Keratinocyte (primary cell): ENCODE measurements at regions not wholly inside any gene's neighbourhood (a gene's known extent, or its start where the extent isn't known, plus 50 kb on each side); places are given as distances from the start of the nearest gene placed in this dataset.

ENCODE experiments used
- DNase-seq: peaks from one replicate; pipeline ENCODE4 v3.0.0-alpha.2; 2011; ENCODE audit warnings: low read depth, missing footprints, low spot score
- FAIRE-seq: peaks from 2 replicates; lab custom pipeline; 2011; peaks lifted over from hg19 to GRCh38; lab: Jason Lieb, UNC
- H2AFZ ChIP-seq: 2 replicates; pipeline ENCODE4 v1.6.0; 2012; ENCODE audit warnings: low read length, control low read depth, inconsistent platforms; ENCODE audit not compliant: control insufficient read depth
- H3K27ac ChIP-seq: 2 replicates; pipeline ENCODE4 v1.5.1; 2011; ENCODE audit warnings: low read length; ENCODE audit not compliant: control insufficient read depth, insufficient read depth
- H3K27me3 ChIP-seq: 3 replicates; pipeline ENCODE4 v1.6.0; 2011; ENCODE audit warnings: low read length; ENCODE audit not compliant: control insufficient read depth, insufficient read depth; ENCODE audit errors: extremely low read depth
- H3K36me3 ChIP-seq, 2 experiments: 2 replicates in 1 of 2; 3 replicates in 1 of 2; pipeline ENCODE4 v1.5.1; 2011; ENCODE audit warnings: low read length in 2 of 2, mild to moderate bottlenecking in 1 of 2; ENCODE audit not compliant: control insufficient read depth in 2 of 2, insufficient read depth in 2 of 2; ENCODE audit errors: extremely low read depth in 1 of 2
- H3K4me1 ChIP-seq: 3 replicates; pipeline ENCODE4 v1.5.1; 2011; ENCODE audit warnings: low read length; ENCODE audit not compliant: control insufficient read depth, insufficient read depth; ENCODE audit errors: extremely low read depth
- H3K4me2 ChIP-seq: 3 replicates; pipeline ENCODE4 v1.6.0; 2011; ENCODE audit warnings: low read depth, low read length; ENCODE audit not compliant: control insufficient read depth, insufficient read depth; ENCODE audit errors: extremely low read depth
- H3K4me3 ChIP-seq, 3 experiments: fragments of 200-600 bp in 1 of 3; sonication (generic) in 1 of 3; 2 replicates in 2 of 3; 3 replicates in 1 of 3; pipeline ENCODE4 v1.5.1; 2011 to 2016; ENCODE audit warnings: low read length in 3 of 3, mild to moderate bottlenecking in 3 of 3, control low read depth in 2 of 3, inconsistent platforms in 1 of 3, low read depth in 1 of 3, mixed read lengths in 1 of 3, mixed run types in 1 of 3, moderate library complexity in 1 of 3; ENCODE audit not compliant: control insufficient read depth in 2 of 3, insufficient read depth in 2 of 3; ENCODE audit errors: extremely low read depth in 1 of 3
- H3K79me2 ChIP-seq: 2 replicates; pipeline ENCODE4 v1.6.0; 2012; ENCODE audit warnings: low read length; ENCODE audit not compliant: control insufficient read depth, insufficient read depth
- H3K9ac ChIP-seq: 3 replicates; pipeline ENCODE4 v1.6.0; 2011; ENCODE audit warnings: low read length; ENCODE audit not compliant: control insufficient read depth, insufficient read depth; ENCODE audit errors: extremely low read depth
- H3K9me1 ChIP-seq: 3 replicates; pipeline ENCODE4 v1.6.0; 2011; ENCODE audit warnings: low read length; ENCODE audit not compliant: control insufficient read depth, insufficient read depth; ENCODE audit errors: extremely low read depth
- H3K9me3 ChIP-seq: 2 replicates; pipeline ENCODE4 v1.5.1; 2012; ENCODE audit warnings: low read depth, low read length; ENCODE audit not compliant: control insufficient read depth
- H4K20me1 ChIP-seq: 3 replicates; pipeline ENCODE4 v1.6.0; 2011; ENCODE audit warnings: low read length; ENCODE audit not compliant: control insufficient read depth, insufficient read depth; ENCODE audit errors: extremely low read depth
- EZH2 ChIP-seq: IDR thresholded peaks from one replicate; pipeline ENCODE4 v1.6.1; 2012; ENCODE audit warnings: inconsistent platforms, mild to moderate bottlenecking, low read length, moderate library complexity
- dilution Hi-C: fragments of 300-500 bp; cut with MboI; formaldehyde crosslinking; loops from one replicate; pipeline ENCODE4 v1.7.0; 2020; ENCODE audit warnings: low sequenced_read_pairs; ENCODE audit not compliant: extremely low pct_ligation_motif_present
- TF ChIP-seq, protein P1 (sequence below), 3 experiments: IDR thresholded peaks in 1 of 3; conservative IDR thresholded peaks in 1 of 3; optimal IDR thresholded peaks in 1 of 3; 2 replicates in 2 of 3; 3 replicates in 1 of 3; pipeline versions ENCODE3 to v1.5.1; 2011; ENCODE audit warnings: low read length in 3 of 3, mild to moderate bottlenecking in 3 of 3, moderate library complexity in 2 of 3, control low read depth in 1 of 3, inconsistent platforms in 1 of 3; ENCODE audit not compliant: insufficient read depth in 2 of 3; ENCODE audit errors: extremely low read depth in 1 of 3

DNA sequence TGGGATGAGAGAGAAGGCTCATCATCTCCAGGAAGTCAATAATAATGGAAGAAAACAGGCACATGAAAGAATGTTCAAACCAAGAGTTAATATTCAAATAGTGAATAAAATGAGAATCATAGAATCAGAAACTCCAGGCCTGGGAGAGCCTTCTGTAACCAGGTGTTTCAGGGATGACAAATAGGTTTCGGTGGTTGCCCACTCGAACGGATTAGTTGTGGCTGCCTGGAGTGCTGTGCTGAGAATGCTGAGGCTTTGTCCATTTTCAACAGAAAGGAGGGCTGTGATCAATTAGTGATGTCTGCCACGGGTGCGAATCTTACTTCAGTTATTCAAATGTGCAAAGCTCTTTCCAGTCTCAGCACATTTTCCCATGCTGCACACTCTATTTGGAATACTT is 227.3 kb downstream of the INSIG2 start:
- dilution Hi-C loops, result no loop called here
- H3K36me3 ChIP-seq, result no peaks in the 10 kb centered on the region
- H4K20me1 ChIP-seq, result no peaks in the 10 kb centered on the region
- no peak overlapping the region for H3K9ac ChIP-seq
- no peaks in the 10 kb centered on the region for H3K27me3 ChIP-seq
- no peaks in the 10 kb centered on the region for H3K9me1 ChIP-seq
- FAIRE-seq, result no peak
- TF ChIP-seq, protein P1, sequence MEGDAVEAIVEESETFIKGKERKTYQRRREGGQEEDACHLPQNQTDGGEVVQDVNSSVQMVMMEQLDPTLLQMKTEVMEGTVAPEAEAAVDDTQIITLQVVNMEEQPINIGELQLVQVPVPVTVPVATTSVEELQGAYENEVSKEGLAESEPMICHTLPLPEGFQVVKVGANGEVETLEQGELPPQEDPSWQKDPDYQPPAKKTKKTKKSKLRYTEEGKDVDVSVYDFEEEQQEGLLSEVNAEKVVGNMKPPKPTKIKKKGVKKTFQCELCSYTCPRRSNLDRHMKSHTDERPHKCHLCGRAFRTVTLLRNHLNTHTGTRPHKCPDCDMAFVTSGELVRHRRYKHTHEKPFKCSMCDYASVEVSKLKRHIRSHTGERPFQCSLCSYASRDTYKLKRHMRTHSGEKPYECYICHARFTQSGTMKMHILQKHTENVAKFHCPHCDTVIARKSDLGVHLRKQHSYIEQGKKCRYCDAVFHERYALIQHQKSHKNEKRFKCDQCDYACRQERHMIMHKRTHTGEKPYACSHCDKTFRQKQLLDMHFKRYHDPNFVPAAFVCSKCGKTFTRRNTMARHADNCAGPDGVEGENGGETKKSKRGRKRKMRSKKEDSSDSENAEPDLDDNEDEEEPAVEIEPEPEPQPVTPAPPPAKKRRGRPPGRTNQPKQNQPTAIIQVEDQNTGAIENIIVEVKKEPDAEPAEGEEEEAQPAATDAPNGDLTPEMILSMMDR (optimal IDR thresholded peaks at IDR 0.05 in 1 of 3, IDR thresholded peaks at IDR 0.05 in 1 of 3, conservative IDR thresholded peaks at IDR 0.05 in 1 of 3; ENCODE audit: extremely low read depth in 1 of 3, insufficient read depth in 2 of 3, low read length in 3 of 3), result no peak
- no peak for TF ChIP-seq EZH2
- DNase-seq, result no peak
- H3K4me1 ChIP-seq, result peaks cover 3% of the 10 kb centered on the region
- no peak overlapping the region for H3K27ac ChIP-seq
- no peaks in the 10 kb centered on the region for H3K9me3 ChIP-seq
- no peak overlapping the region for H3K4me3 ChIP-seq
- no peak overlapping the region for H2AFZ ChIP-seq
- H3K79me2 ChIP-seq, result no peaks in the 10 kb centered on the region
- H3K4me2 ChIP-seq, result no peak overlapping the region

DNA sequence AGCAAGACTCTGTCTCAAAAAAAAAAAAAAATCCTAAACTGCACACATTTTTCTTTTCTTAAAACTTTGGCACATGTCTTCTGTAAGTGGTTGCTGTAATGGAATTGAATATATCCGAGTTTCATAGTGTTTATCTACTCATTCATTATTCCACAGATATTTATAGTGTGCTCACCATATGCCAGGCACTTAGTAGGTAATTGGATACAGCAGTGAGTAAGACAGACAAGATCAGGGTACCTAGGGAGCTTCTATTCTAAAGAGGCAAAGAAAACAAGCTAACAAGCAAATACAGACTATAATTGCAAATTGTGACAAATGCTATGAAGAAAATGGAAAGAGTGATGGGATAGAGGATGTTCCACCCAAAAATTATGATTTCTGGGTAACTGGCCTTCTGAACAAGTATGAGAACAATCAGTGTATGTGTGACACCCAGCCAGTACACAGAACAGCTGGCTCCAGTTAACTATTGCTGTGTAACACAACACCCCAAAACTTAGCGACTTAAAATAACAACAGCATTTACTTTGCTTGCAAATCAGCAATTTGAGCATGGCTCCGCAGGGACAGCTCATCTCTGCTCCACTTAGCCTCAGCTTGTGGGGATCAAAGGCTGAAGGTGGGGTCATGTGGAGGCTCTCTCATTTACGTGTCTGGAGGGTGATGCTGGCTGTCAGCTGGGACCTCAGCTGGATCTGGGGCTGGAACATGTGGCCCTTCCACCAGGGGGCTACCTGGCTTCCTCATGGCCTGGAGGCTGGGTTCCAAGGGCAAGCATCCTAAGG is 224.9 kb downstream of the INSIG2 start:
- FAIRE-seq, result no peak
- H3K27ac ChIP-seq, result no peak overlapping the region
- dilution Hi-C loops, result no loop called here

More for the DNA sequence above, 224.9 kb downstream of the INSIG2 start:
- H3K79me2 ChIP-seq, result no peaks in the 10 kb centered on the region
- no peak overlapping the region for H3K9ac ChIP-seq
- TF ChIP-seq, protein P1 (optimal IDR thresholded peaks at IDR 0.05 in 1 of 3, IDR thresholded peaks at IDR 0.05 in 1 of 3, conservative IDR thresholded peaks at IDR 0.05 in 1 of 3; ENCODE audit: extremely low read depth in 1 of 3, insufficient read depth in 2 of 3, low read length in 3 of 3), result no peak
- TF ChIP-seq EZH2, result no peak
- H3K4me3 ChIP-seq, result no peak overlapping the region
- no peak overlapping the region for H2AFZ ChIP-seq
- no peaks in the 10 kb centered on the region for H3K9me3 ChIP-seq
- no peaks in the 10 kb centered on the region for H3K9me1 ChIP-seq
- no peaks in the 10 kb centered on the region for H4K20me1 ChIP-seq
- DNase-seq, result no peak
- H3K36me3 ChIP-seq, result no peaks in the 10 kb centered on the region
- H3K4me1 ChIP-seq, result peaks cover 6% of the 10 kb centered on the region
- no peak overlapping the region for H3K4me2 ChIP-seq
- no peaks in the 10 kb centered on the region for H3K27me3 ChIP-seq
